ENCODE measurements at regions not wholly inside any gene's neighbourhood (a gene's known extent, or its start where the extent isn't known, plus 50 kb on each side); places are given as distances from the start of the nearest gene placed in this dataset.

DNA sequence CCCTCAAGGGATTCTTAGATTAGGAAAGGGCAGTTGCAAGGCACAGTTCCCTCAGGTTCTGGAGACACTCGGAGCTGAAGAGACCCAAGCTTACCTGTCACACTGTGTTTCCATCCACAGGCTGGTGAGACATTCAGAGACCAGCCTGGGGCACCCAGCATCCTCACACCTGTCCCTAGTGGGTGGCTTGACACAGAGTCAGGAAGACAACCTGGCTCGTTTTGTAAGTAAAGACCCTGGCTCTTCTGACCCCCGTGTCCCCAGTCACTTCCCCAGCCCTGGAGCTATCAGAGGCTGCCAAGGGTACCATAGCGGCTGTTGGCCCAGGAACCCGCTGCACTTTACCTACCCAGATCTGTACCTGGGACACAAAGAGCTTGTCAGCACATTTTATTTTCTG is 409.8 kb downstream of the MATN1 start:
- DNase-seq (ENCODE audit: low spot score): no peak
- POLR2A ChIA-PET: no interaction called here
- no TSS peak for BruUV-seq (replicated peaks)
- no peak for ATAC-seq
- 0% methylated on average over 1 of the region's 5 CpGs for WGBS (ENCODE audit: low lambda C conversion rate)
- in situ Hi-C loops (cut with HindIII; ENCODE audit: extremely low pct_ligation_motif_present, low pct_unique_long_range_greater_than_20kb): no loop called here
- Histone ChIP-seq H3K4me2 (ENCODE audit: low read depth, low read length) (no peak overlapping the region), H2AFZ (ENCODE audit: low read length) (no peak overlapping the region), H3K9me3 (ENCODE audit: low read length) (no peaks in the 10 kb centered on the region), H3K27me3 (ENCODE audit: control insufficient read depth in 1 of 2, insufficient read depth in 2 of 2, low read length in 2 of 2) (peaks cover 3 to 10% of the 10 kb centered on the region in 2 experiments; a peak in 2 of 5 replicates), H3K4me3 (replicated peaks in 1 of 3; ENCODE audit: insufficient read depth in 1 of 3, low read depth in 2 of 3, low read length in 3 of 3) (no peak overlapping the region), H3K4me1 (ENCODE audit: insufficient read depth, low read length) (no peaks in the 10 kb centered on the region), H3K27ac (ENCODE audit: extremely low read length, insufficient read depth, low read length) (no peak overlapping the region), H3K36me3 (replicated peaks in 1 of 2; ENCODE audit: control insufficient read depth in 1 of 2, insufficient read depth in 2 of 2, low read length in 2 of 2) (no peaks in the 10 kb centered on the region), H3K79me2 (ENCODE audit: insufficient read depth, low read length) (no peaks in the 10 kb centered on the region), H3K9ac (ENCODE audit: insufficient read depth, low read depth, low read length) (no peak overlapping the region), H4K20me1 (ENCODE audit: insufficient read depth, low read length) (no peaks in the 10 kb centered on the region)
- peak; percentile 28 to 42; a peak in 2 of 4 replicates for TF ChIP-seq MAFK (conservative IDR thresholded peaks at IDR 0.05 in 1 of 2, IDR thresholded peaks at IDR 0.05 in 1 of 2; ENCODE audit: low read length in 2 of 2)
- TF ChIP-seq PHF5A (CRISPR knock-in tag; IDR thresholded peaks at IDR 0.05; ENCODE audit: low read depth, unreplicated experiment): no peak
- FAIRE-seq: no peak
- intact Hi-C loops (cut with micrococcal nuclease; ENCODE audit: unreplicated experiment): no loop called here
- CTCF ChIA-PET (ENCODE audit: low intra/inter-chr PET ratio, low total read pairs): no interaction called here

DNA sequence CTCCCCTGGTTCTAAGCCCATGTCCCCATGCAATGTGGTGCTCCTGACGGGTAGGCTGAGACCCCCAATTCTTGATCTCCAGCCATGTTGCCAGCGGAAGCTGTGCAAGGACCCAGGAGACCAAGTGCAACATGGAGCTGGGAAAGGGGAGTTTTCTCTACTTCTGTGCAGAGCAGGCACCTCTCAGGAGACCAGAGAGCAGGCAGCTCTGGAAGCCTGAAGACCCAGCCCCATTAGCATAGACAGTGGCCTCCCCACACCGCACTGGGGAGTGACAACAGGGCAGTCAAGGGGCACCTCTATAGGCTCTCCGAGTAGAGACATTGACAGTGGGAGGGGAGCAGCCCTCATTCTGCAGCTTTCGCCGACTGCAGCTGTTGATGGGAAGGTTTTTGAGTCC is 410.2 kb downstream of the MATN1 start:
- TF ChIP-seq IKZF4 (CRISPR knock-in tag; IDR thresholded peaks at IDR 0.05; ENCODE audit: borderline replicate concordance, low read depth, not compliant biosample characterization): no peak
- TF ChIP-seq EEA1 (CRISPR knock-in tag; IDR thresholded peaks at IDR 0.05; ENCODE audit: borderline replicate concordance): no peak
- no peak for TF ChIP-seq ATF1 (CRISPR knock-in tag; IDR thresholded peaks at IDR 0.05)
- TF ChIP-seq RELA (CRISPR knock-in tag; IDR thresholded peaks at IDR 0.05): no peak
- no peak for TF ChIP-seq ZNF234 (CRISPR knock-in tag; conservative IDR thresholded peaks at IDR 0.05)
- TF ChIP-seq ELF1 (CRISPR knock-in tag; IDR thresholded peaks at IDR 0.05): no peak
- TF ChIP-seq, protein P1, sequence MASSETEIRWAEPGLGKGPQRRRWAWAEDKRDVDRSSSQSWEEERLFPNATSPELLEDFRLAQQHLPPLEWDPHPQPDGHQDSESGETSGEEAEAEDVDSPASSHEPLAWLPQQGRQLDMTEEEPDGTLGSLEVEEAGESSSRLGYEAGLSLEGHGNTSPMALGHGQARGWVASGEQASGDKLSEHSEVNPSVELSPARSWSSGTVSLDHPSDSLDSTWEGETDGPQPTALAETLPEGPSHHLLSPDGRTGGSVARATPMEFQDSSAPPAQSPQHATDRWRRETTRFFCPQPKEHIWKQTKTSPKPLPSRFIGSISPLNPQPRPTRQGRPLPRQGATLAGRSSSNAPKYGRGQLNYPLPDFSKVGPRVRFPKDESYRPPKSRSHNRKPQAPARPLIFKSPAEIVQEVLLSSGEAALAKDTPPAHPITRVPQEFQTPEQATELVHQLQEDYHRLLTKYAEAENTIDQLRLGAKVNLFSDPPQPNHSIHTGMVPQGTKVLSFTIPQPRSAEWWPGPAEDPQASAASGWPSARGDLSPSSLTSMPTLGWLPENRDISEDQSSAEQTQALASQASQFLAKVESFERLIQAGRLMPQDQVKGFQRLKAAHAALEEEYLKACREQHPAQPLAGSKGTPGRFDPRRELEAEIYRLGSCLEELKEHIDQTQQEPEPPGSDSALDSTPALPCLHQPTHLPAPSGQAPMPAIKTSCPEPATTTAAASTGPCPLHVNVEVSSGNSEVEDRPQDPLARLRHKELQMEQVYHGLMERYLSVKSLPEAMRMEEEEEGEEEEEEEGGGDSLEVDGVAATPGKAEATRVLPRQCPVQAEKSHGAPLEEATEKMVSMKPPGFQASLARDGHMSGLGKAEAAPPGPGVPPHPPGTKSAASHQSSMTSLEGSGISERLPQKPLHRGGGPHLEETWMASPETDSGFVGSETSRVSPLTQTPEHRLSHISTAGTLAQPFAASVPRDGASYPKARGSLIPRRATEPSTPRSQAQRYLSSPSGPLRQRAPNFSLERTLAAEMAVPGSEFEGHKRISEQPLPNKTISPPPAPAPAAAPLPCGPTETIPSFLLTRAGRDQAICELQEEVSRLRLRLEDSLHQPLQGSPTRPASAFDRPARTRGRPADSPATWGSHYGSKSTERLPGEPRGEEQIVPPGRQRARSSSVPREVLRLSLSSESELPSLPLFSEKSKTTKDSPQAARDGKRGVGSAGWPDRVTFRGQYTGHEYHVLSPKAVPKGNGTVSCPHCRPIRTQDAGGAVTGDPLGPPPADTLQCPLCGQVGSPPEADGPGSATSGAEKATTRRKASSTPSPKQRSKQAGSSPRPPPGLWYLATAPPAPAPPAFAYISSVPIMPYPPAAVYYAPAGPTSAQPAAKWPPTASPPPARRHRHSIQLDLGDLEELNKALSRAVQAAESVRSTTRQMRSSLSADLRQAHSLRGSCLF (CRISPR knock-in tag; IDR thresholded peaks at IDR 0.05; ENCODE audit: borderline replicate concordance): no peak
- no peak for TF ChIP-seq ARID2 (CRISPR knock-in tag; IDR thresholded peaks at IDR 0.05; ENCODE audit: borderline replicate concordance)
- no peak for TF ChIP-seq ZNF83 (CRISPR knock-in tag; IDR thresholded peaks at IDR 0.05; ENCODE audit: borderline replicate concordance)
- no peak for TF ChIP-seq ZNF670 (CRISPR knock-in tag; IDR thresholded peaks at IDR 0.05; ENCODE audit: borderline replicate concordance)
- TF ChIP-seq KDM5A (IDR thresholded peaks at IDR 0.05; ENCODE audit: borderline replicate concordance, low read length): no peak
- TF ChIP-seq NFIB (CRISPR knock-in tag; IDR thresholded peaks at IDR 0.05; ENCODE audit: borderline replicate concordance): no peak
- ATAC-seq: no peak
- 0% methylated on average over 3 of the region's 6 CpGs for WGBS (ENCODE audit: low lambda C conversion rate)
- POLR2A ChIA-PET: no interaction called here
- Histone ChIP-seq H2AFZ (ENCODE audit: low read length) (no peak overlapping the region), H3K4me2 (ENCODE audit: low read depth, low read length) (no peak overlapping the region), H3K27me3 (ENCODE audit: control insufficient read depth in 1 of 2, insufficient read depth in 2 of 2, low read length in 2 of 2) (peaks cover 3 to 10% of the 10 kb centered on the region in 2 experiments; a peak in 2 of 5 replicates), H3K9ac (ENCODE audit: insufficient read depth, low read depth, low read length) (no peak overlapping the region), H3K27ac (ENCODE audit: extremely low read length, insufficient read depth, low read length) (no peak overlapping the region), H3K4me1 (ENCODE audit: insufficient read depth, low read length) (no peaks in the 10 kb centered on the region), H3K4me3 (replicated peaks in 1 of 3; ENCODE audit: insufficient read depth in 1 of 3, low read depth in 2 of 3, low read length in 3 of 3) (no peak overlapping the region), H3K9me3 (ENCODE audit: low read length) (no peaks in the 10 kb centered on the region), H3K36me3 (replicated peaks in 1 of 2; ENCODE audit: control insufficient read depth in 1 of 2, insufficient read depth in 2 of 2, low read length in 2 of 2) (no peaks in the 10 kb centered on the region), H3K79me2 (ENCODE audit: insufficient read depth, low read length) (no peaks in the 10 kb centered on the region), H4K20me1 (ENCODE audit: insufficient read depth, low read length) (no peaks in the 10 kb centered on the region)
- intact Hi-C loops (cut with micrococcal nuclease; ENCODE audit: unreplicated experiment): no loop called here
- no TSS peak for BruUV-seq (replicated peaks)
- in situ Hi-C loops (cut with HindIII; ENCODE audit: extremely low pct_ligation_motif_present, low pct_unique_long_range_greater_than_20kb): no loop called here
- no peak for DNase-seq (ENCODE audit: low spot score)
- no peak for FAIRE-seq
- CTCF ChIA-PET (ENCODE audit: low intra/inter-chr PET ratio, low total read pairs): no interaction called here
